ENCODE measurements at regions not wholly inside any gene's neighbourhood (a gene's known extent, or its start where the extent isn't known, plus 50 kb on each side); places are given as distances from the start of the nearest gene placed in this dataset.

- TF ChIP-seq CTCF (IDR thresholded peaks at IDR 0.05; ENCODE audit: low read depth, low read length) (no peak), MYC (IDR thresholded peaks at IDR 0.05; ENCODE audit: low read depth, low read length) (no peak), MAX (IDR thresholded peaks at IDR 0.05; ENCODE audit: low read depth, low read length) (no peak), POLR2A (IDR thresholded peaks at IDR 0.05; ENCODE audit: extremely low read depth, insufficient read length) (no peak)
- DNase-seq (ENCODE audit: low read depth): no peak
- no peak overlapping the region for H3K4me3 ChIP-seq (ENCODE audit: low read depth, low read length)
These were observed 127.5 kb upstream of the WSCD1 start for GRCh38 chr17:5942687-5943086.

DNA sequence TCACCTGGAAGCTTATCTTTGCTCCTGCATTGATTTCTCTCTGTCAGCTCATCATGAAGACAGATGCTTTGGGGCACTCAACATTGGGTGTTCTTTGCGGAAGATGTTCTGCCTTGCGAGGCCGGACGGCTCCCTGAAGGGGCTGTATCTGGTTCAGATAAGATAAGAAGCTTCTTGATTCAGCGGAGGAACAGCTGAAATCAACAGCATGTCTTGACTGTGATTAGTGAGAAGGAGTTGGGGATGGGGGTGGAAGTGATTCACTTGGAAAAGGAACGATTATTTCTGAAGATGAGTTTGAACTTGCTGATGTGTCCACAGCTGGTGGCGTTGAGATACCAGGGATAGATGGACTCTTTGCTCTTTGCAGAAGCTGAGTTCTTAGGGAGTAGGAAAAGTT, 126.9 kb upstream of the WSCD1 start:
- H3K4me3 ChIP-seq (ENCODE audit: low read depth, low read length): no peak overlapping the region
- no peak for DNase-seq (ENCODE audit: low read depth)
- TF ChIP-seq POLR2A (IDR thresholded peaks at IDR 0.05; ENCODE audit: extremely low read depth, insufficient read length): no peak
- TF ChIP-seq MYC (IDR thresholded peaks at IDR 0.05; ENCODE audit: low read depth, low read length): no peak
- TF ChIP-seq MAX (IDR thresholded peaks at IDR 0.05; ENCODE audit: low read depth, low read length): no peak
- TF ChIP-seq CTCF (IDR thresholded peaks at IDR 0.05; ENCODE audit: low read depth, low read length): no peak

DNA sequence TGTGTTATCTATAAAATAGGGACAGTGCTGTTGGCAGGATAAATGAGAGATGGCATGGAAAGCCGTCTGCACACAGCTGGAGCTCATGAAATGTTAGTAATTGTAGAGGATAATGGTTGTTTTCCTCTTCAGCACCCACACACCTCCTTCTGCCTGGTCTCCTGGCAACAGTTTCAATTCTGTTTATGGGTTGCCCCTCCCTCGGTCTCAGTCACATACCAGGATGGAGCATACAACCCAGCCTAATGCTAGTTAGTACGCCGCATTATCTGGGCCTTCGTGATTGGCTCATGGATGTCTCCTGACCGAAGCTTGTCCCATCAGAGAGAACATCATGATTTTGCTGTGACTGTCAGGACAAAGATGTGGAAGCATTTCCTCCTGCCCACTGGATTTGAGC, 126.2 kb upstream of the WSCD1 start:
- no peak overlapping the region for H3K4me3 ChIP-seq (ENCODE audit: low read depth, low read length)
- no peak for TF ChIP-seq MAX (IDR thresholded peaks at IDR 0.05; ENCODE audit: low read depth, low read length)
- TF ChIP-seq POLR2A (IDR thresholded peaks at IDR 0.05; ENCODE audit: extremely low read depth, insufficient read length): no peak
- TF ChIP-seq CTCF (IDR thresholded peaks at IDR 0.05; ENCODE audit: low read depth, low read length): no peak
- TF ChIP-seq MYC (IDR thresholded peaks at IDR 0.05; ENCODE audit: low read depth, low read length): no peak
- no peak for DNase-seq (ENCODE audit: low read depth)

- TF ChIP-seq MYC (IDR thresholded peaks at IDR 0.05; ENCODE audit: low read depth, low read length) (no peak), CTCF (IDR thresholded peaks at IDR 0.05; ENCODE audit: low read depth, low read length) (no peak), MAX (IDR thresholded peaks at IDR 0.05; ENCODE audit: low read depth, low read length) (no peak), POLR2A (IDR thresholded peaks at IDR 0.05; ENCODE audit: extremely low read depth, insufficient read length) (no peak)
- no peak for DNase-seq (ENCODE audit: low read depth)
- H3K4me3 ChIP-seq (ENCODE audit: low read depth, low read length): no peak overlapping the region
These were observed 122.4 kb upstream of the WSCD1 start for GRCh38 chr17:5947701-5948180.

DNA sequence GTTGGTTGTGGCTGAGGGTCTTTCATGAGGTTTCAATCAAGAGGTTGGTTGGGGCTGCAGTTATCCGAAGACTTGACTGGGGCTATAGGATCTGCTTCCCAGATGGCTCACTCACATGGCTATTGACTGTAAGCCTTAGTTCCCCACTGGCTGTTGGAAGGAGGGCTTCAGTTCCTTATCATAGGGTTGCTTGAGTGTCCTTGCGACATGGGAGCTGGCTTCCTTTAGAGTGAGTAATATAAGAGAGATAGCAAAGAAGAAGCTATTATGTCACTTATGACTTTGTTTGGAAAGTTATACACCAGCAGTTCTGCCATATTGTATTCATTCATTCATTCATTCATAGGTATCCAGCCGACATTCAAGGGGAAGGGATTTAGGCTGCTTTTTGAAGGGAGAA, 121.4 kb upstream of the WSCD1 start:
- no peak overlapping the region for H3K4me3 ChIP-seq (ENCODE audit: low read depth, low read length)
- no peak for DNase-seq (ENCODE audit: low read depth)
- no peak for TF ChIP-seq MAX (IDR thresholded peaks at IDR 0.05; ENCODE audit: low read depth, low read length)
- TF ChIP-seq MYC (IDR thresholded peaks at IDR 0.05; ENCODE audit: low read depth, low read length): no peak
- TF ChIP-seq CTCF (IDR thresholded peaks at IDR 0.05; ENCODE audit: low read depth, low read length): no peak
- no peak for TF ChIP-seq POLR2A (IDR thresholded peaks at IDR 0.05; ENCODE audit: extremely low read depth, insufficient read length)

GRCh38 chr17:5950878-5951277, 119.3 kb upstream of the WSCD1 start:
- no peak for DNase-seq (ENCODE audit: low read depth)
- TF ChIP-seq POLR2A (IDR thresholded peaks at IDR 0.05; ENCODE audit: extremely low read depth, insufficient read length) (no peak), CTCF (IDR thresholded peaks at IDR 0.05; ENCODE audit: low read depth, low read length) (no peak), MYC (IDR thresholded peaks at IDR 0.05; ENCODE audit: low read depth, low read length) (no peak), MAX (IDR thresholded peaks at IDR 0.05; ENCODE audit: low read depth, low read length) (no peak)
- H3K4me3 ChIP-seq (ENCODE audit: low read depth, low read length): no peak overlapping the region

All from NB4 (cell line).